Epidermal melanocyte (primary cell): ENCODE measurements at regions not wholly inside any gene's neighbourhood (a gene's known extent, or its start where the extent isn't known, plus 50 kb on each side); places are given as distances from the start of the nearest gene placed in this dataset.

Source experiments
- DNase-seq: peaks from one replicate; pipeline ENCODE4 v3.0.0; 2011; ENCODE audit warnings: low spot score; ENCODE audit not compliant: insufficient read length

DNA sequence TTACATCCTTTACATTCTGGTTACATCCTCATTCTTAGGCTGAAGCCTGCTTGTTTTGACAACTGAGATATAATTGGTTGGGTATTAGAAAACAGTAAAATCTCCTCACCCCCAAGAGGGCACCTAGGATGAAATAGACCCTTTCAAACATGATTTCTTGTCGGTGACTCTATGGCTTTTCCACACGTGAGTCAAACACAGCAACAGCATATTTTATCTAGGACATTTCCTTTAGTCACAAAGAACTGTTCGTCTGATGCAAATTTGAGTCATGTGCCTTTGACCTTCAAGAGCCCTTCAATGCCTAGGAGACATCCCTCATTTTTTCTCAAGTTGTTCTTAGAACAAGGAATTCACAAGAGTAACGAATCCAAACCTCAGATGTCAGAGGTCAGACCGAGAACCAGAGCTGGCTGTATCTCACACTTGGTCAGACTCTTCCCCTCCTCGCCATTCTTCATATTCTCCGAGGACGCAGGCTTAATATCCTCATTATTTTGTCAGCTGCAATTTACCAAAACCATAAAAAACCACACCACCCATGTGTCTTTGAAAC is 60.5 kb upstream of the ALKAL2 start:
- no peak for DNase-seq

DNA sequence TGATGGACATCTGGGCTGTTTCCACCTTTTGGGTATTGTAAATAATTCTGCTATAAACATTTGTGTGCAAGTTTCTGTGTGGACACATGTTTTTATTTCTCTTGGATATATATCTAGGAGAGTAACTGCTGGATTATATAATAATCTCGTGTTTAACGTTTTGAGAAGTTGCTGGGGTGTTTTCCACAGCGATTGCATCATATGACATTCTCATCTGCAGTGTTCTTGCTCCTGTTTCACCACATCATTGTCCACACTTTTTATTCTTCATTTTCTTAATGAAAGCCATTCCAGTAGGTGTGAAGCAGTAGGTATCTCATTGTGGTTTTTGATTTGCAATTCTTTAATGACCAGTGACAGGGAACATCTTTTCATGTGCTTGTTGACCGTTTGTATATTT is 56.9 kb upstream of the ALKAL2 start:
- no peak for DNase-seq

- no peak for DNase-seq
Measured at GRCh38 chr2:343355-343754, 55.5 kb upstream of the ALKAL2 start.

GRCh38 chr2:341912-342311 is 54.0 kb upstream of the ALKAL2 start:
- DNase-seq, result no peak

DNA sequence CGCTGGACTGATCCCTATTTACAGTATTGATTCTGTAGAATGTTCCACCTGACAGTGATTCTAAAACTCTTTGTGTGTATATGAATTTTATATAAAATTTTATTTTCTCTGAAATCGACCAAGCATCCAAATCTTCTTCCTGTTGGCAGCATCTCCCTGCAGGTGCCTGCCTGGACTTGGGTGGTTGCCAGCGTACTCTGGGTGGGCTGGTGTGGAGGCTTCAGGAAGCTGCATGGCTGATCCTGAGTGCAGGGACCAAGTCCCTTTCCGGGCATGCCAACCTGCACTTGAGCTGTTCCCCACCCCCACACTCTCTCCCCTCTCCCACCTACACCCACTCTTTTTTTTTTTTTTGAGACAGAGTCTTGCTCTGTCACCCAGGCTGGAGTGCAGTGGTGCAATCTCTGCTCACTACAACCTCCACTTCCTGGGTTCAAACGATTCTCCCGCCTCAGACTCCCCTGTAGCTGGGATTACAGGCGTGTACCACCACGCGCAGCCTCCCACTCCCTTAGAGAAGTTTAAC is 53.2 kb upstream of the ALKAL2 start:
- no peak for DNase-seq
